ENCODE measurements at regions not wholly inside any gene's neighbourhood (a gene's known extent, or its start where the extent isn't known, plus 50 kb on each side); places are given as distances from the start of the nearest gene placed in this dataset.
A peak's percentile ranks its signal among the peaks of the same experiment; 100 is the strongest.
"Not testable (repeated sequence)": the region's sequence is repeated elsewhere in the genome, so short reads cannot be mapped to it uniquely, and the experiment has no call there.

GRCh38 chr12:127038761-127039160, 1228.2 kb upstream of the TMEM132C start:
- H3K4me3 ChIP-seq (ENCODE audit: low read length): no peak overlapping the region
- no peak for TF ChIP-seq CTCF (IDR thresholded peaks at IDR 0.05; ENCODE audit: insufficient read depth, low read depth, low read length, missing control alignments)
- peak; percentile 27 for DNase-seq (ENCODE audit: low read depth)

GRCh38 chr12:127041985-127042625, 1224.9 kb upstream of the TMEM132C start:
- no peak overlapping the region for H3K4me3 ChIP-seq (ENCODE audit: low read length)
- peak; percentile 52 for DNase-seq (ENCODE audit: low read depth)
- TF ChIP-seq CTCF (IDR thresholded peaks at IDR 0.05; ENCODE audit: insufficient read depth, low read depth, low read length, missing control alignments): no peak

GRCh38 chr12:127043731-127044130, 1223.2 kb upstream of the TMEM132C start:
- no peak for DNase-seq (ENCODE audit: low read depth)
- H3K4me3 ChIP-seq (ENCODE audit: low read length): no peak overlapping the region
- no peak for TF ChIP-seq CTCF (IDR thresholded peaks at IDR 0.05; ENCODE audit: insufficient read depth, low read depth, low read length, missing control alignments)

- TF ChIP-seq CTCF (IDR thresholded peaks at IDR 0.05; ENCODE audit: insufficient read depth, low read depth, low read length, missing control alignments): no peak
- DNase-seq (ENCODE audit: low read depth): no peak
- no peak overlapping the region for H3K4me3 ChIP-seq (ENCODE audit: low read length)
Observed at GRCh38 chr12:127044836-127045235, 1222.1 kb upstream of the TMEM132C start.

- TF ChIP-seq CTCF (IDR thresholded peaks at IDR 0.05; ENCODE audit: insufficient read depth, low read depth, low read length, missing control alignments): no peak
- no peak for DNase-seq (ENCODE audit: low read depth)
- H3K4me3 ChIP-seq (ENCODE audit: low read length): no peak overlapping the region
Observed at GRCh38 chr12:127046467-127046866, 1220.5 kb upstream of the TMEM132C start.

GRCh38 chr12:127048057-127048456, 1218.9 kb upstream of the TMEM132C start:
- peak; percentile 44 for DNase-seq (ENCODE audit: low read depth)
- no peak for TF ChIP-seq CTCF (IDR thresholded peaks at IDR 0.05; ENCODE audit: insufficient read depth, low read depth, low read length, missing control alignments)
- no peak overlapping the region for H3K4me3 ChIP-seq (ENCODE audit: low read length)

- not testable (repeated sequence) for DNase-seq (ENCODE audit: low read depth); H3K4me3 ChIP-seq (ENCODE audit: low read length)
Observed at GRCh38 chr12:127048525-127048924, 1218.4 kb upstream of the TMEM132C start.

Data from epithelial cell of esophagus (primary cell).